HG03175 (cell line): ENCODE measurements at regions not wholly inside any gene's neighbourhood (a gene's known extent, or its start where the extent isn't known, plus 50 kb on each side); places are given as distances from the start of the nearest gene placed in this dataset.

ENCODE experiments used
- ATAC-seq: cut with Tn5 transposase; IDR thresholded peaks from one replicate; pipeline ENCODE4 v1.9.1; 2021; ENCODE audit warnings: mild to moderate bottlenecking, moderate library complexity; ENCODE audit not compliant: unreplicated experiment

DNA sequence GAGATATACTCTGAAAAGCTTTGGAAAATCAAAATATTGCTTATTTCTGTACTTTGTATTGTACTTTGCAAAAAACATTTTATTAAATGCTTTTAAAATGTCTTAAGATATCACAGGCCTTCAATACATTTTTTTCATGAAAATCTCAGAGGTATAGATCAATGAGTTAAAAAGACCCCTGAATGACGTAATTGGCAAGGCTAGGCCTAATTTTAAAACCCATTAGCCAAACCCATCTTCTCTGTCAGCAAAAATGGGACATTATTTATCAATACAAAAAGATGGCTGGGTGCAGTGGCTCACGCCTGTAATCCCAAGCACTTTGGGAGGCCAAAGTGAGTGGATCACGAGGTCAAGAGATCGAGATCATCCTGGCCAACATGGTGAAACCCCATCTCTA is 84.8 kb upstream of the PAK5 start:
- no peak for ATAC-seq

DNA sequence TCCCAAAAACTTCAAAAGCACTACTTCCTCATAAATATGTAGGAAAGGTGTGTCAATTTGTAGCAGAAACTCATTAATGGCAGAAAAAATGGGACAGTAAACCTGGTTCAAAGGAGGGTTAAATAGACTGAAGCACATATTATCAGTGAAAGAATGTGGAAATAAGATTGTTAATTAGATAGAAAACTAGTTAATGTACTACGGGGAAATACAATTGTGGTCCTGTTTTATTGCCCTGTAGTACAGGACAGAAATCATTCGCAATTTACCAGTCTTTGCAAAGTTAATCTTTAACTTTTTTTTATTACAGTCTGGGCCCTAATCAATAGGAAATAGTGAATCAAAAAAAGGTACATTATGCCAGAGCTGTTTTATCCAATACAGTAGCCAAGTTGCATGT is 82.0 kb upstream of the PAK5 start:
- no peak for ATAC-seq

DNA sequence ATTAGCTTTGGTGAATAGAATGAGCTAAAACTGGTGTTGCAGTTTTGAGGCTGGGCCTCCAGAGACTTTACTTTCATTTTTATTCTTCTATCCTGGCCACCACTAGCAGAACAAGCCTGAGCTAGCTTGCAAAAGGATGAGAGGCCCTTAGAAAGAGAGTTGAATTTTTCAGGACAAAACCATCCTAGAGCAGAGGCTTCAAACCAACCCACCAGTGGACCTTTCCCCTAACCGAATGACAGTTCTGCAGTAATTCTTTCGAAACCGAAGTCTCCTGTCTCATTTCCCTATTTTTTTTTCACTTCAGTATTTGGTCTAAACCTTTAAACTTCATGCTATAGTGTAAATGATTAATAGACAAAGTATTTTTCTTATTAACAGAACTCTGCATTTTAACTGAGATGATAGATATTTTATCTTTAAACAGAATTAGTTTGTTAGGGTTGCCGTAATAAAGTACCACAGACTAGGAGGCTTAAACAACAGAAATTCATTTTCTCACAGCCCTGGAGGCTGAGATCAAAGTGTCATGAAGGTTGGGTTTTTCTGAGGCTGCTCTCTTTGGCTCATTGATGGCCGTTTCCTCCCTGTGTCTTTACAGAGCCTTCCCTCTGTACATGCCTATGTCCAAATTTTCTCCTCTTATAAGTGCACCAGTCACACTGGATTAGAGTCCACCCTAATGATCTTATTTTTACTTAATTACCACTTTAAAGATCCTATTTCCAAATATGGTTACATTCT is 80.6 kb upstream of the PAK5 start:
- ATAC-seq, result peak; percentile 86

DNA sequence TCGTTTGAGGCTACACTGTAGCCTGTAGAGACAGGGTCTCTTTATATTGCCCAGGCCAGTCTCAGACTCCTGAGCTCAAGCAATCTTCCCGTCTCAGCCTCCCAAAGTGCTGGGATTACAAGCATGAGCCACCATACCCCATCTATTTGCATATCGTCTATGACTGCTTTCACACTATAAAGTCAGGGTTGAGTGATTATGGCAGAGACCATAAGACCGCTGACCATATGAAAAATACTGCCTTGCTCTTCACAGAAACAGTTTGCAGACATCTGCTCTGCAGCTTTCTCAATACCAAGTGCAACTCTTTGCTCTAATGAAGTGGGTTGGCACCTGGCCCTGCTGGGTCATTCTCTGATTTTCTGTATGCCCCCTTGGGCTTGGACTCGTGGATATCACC is 79.5 kb upstream of the PAK5 start:
- ATAC-seq, result no peak

DNA sequence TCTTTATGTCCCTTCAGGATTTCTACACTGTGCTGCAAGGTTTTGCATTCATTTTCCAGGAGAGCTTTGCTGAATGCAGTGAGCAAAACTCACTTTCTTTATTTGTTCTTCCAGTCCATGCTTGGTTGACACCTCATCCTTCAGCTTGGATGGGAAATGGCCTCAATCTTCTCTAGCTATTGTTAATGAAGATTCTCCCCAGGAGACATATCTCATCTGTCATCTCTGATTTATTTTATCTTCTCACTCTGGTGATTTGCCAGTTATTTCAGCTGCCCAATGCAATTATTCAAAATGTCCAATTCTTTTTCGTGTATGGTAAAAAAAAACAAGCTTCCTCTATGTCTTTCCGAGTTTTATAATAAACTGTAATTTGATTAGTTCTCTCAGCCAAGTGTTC is 77.9 kb upstream of the PAK5 start:
- no peak for ATAC-seq

- ATAC-seq, result no peak
Observed at GRCh38 chr20:9912858-9913434, 74.1 kb upstream of the PAK5 start.

DNA sequence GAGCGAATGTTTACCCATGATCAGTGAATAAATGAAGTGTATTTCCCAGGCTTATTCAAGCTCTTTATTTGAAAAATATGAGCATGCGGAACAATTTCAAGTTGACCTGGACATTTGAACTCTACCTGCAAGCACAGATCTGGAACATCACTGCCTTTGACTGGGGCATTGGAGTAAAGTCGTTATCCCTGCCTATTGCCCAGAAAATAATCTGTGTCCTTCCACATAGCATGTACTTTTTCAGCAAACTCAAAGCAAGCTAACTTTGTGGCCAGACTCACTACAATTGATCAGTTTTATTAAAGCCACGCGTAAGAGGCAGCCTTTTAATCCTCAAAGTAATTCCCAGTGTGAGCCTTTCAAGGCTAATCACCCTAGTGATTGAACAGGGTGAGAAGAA is 73.4 kb upstream of the PAK5 start:
- no peak for ATAC-seq

GRCh38 chr20:9911519-9911918 is 72.6 kb upstream of the PAK5 start:
- no peak for ATAC-seq

DNA sequence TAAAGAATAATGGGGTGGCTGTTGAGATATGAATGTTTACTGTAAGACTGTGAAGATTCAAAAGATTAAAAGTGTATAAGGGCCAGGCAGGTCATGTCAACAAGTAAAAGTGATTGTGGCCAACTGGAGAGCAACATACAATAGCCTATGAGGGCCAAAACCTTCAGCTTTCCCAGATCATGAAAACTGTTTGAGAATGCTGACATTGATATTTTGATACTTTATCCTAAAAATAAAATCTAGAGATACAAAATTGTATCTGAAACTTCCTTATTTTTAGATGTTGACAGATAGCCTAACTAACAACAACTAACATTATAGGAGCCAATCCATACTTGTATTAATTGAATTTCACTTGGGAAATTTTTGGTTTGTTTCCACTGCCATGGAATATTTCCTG is 70.3 kb upstream of the PAK5 start:
- no peak for ATAC-seq

DNA sequence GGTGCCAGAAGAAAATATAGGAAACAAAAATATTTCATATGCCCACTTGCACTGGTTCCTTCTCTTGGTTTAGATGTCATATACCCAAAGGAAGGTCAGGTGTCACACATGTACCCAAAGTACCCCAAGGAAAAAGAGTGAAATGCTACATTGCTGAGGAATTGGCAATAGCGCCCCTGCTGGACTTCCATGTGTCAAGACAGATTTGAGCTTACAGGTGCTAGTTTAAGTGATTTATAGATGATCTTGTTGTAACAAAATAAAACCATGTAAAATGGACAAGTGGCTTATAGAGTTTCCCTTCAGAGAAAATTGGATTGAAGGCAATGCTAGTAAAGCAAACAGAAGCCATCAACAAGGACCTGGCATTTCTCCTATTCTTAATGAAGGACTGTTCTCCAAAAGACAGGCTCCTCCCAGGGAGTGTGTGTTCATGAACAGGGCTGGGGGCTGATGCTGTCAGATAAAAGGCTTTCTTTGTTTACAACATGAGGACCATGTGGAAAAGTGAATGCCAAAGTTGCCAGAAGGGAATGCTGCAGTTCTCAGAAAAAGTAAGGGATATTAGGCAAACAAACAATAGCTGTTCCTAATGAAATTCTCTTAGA is 64.3 kb upstream of the PAK5 start:
- peak; percentile 70 for ATAC-seq

- peak; percentile 65 for ATAC-seq
Observed at GRCh38 chr20:9889270-9889981, 50.5 kb upstream of the PAK5 start.
